ENCODE measurements at regions not wholly inside any gene's neighbourhood (a gene's known extent, or its start where the extent isn't known, plus 50 kb on each side); places are given as distances from the start of the nearest gene placed in this dataset.

DNA sequence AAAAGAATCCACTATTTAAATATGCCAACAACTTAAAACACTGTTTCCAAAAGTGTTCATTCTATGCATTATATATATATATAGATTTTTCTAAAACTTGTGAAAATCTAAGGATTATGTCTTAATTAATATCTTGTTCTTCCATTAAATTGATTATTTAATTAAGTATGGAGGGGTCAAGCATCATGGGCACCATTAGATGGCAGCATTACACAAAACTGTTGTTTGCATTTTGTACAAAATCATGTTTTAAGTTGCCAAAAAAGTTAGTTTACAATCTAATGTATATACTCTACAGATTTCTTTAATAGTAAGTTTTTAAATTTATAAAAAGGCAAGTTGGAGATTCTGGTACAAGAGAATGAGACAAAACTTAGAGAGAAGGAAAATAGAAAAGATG lies 213.2 kb upstream of the EDNRB start:
- Histone ChIP-seq H3K9me3 (ENCODE audit: low read length) (no peaks in the 10 kb centered on the region), H4K20me1 (ENCODE audit: low read length) (no peaks in the 10 kb centered on the region), H3K27ac (ENCODE audit: low read length) (no peak overlapping the region), H3K36me3 (ENCODE audit: low read depth, low read length) (no peaks in the 10 kb centered on the region; the same call in 1 of the 2 replicates), H3K9me2 (replicated peaks; ENCODE audit: low read length) (no peaks in the 10 kb centered on the region), H3K4me2 (ENCODE audit: low read length) (no peak overlapping the region), H3K79me2 (ENCODE audit: low read length) (no peaks in the 10 kb centered on the region), H2AFZ (ENCODE audit: low read length) (no peak overlapping the region), H3K9ac (ENCODE audit: low read length) (no peak overlapping the region), H3K4me3 (ENCODE audit: low read length) (no peak overlapping the region), H3K27me3 (ENCODE audit: low read length) (no peaks in the 10 kb centered on the region; the same call in 1 of the 2 replicates), H3F3A (ENCODE audit: low read length, unreplicated experiment) (no peaks in the 10 kb centered on the region), H3K4me1 (ENCODE audit: insufficient read depth, low read length) (no peaks in the 10 kb centered on the region)
- DNase-seq (peak; percentile 6), ATAC-seq (no peak)
- ChIA-PET CTCF (interaction anchor here (0.5 to 0.6 kb wide), 2 partner anchors 16 to 109 kb away, joined by 3 to 4 read pairs; no protein-coding TSS in a partner anchor), POLR2A (ENCODE audit: unreplicated experiment) (no interaction called here)
- BruUV-seq (replicated peaks) = no TSS peak
- intact Hi-C loops (cut with micrococcal nuclease) = loop anchor here (10.0 kb wide), 1 partner anchor 633 kb away; no protein-coding TSS in a partner anchor
- TF ChIP-seq EZH2 (IDR thresholded peaks at IDR 0.05; ENCODE audit: low read length, unreplicated experiment) = no peak
- no peak; the same call in 1 of the 2 replicates for TF ChIP-seq CTCF (conservative IDR thresholded peaks at IDR 0.05; ENCODE audit: low read depth, low read length)
- TF ChIP-seq EZH2phosphoT487 (IDR thresholded peaks at IDR 0.05; ENCODE audit: borderline replicate concordance, low read length) = no peak

DNA sequence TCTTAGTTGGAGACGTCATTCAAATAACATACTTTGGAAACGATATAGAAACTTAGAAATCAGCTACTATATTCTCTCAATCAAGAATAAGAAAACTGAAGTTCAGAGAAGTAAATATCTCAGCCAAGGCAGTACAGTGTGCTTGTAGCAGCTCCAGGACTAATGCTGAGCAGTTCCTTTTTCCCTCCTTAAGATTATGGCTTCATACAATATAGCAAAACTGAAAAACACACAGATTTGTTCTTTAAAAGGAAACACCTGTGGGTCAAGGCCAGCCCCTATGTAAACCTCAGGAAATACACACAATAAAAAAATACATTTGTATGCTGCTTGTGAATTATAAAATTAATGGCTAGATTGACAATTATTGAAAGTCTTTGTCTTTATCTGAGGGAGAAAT lies 212.7 kb upstream of the EDNRB start:
- ChIA-PET POLR2A (ENCODE audit: unreplicated experiment) (no interaction called here), CTCF (interaction anchor here (0.5 to 0.6 kb wide), 2 partner anchors 17 to 109 kb away, joined by 3 to 4 read pairs; no protein-coding TSS in a partner anchor)
- H3K4me1 ChIP-seq (ENCODE audit: insufficient read depth, low read length) = no peaks in the 10 kb centered on the region
- no peaks in the 10 kb centered on the region; the same call in 1 of the 2 replicates for H3K36me3 ChIP-seq (ENCODE audit: low read depth, low read length)
- H3K79me2 ChIP-seq (ENCODE audit: low read length) = no peaks in the 10 kb centered on the region
- H3K4me3 ChIP-seq (ENCODE audit: low read length) = no peak overlapping the region
- H3K4me2 ChIP-seq (ENCODE audit: low read length) = no peak overlapping the region
- no peaks in the 10 kb centered on the region for H3K9me2 ChIP-seq (replicated peaks; ENCODE audit: low read length)
- BruUV-seq (replicated peaks) = no TSS peak
- H3K27me3 ChIP-seq (ENCODE audit: low read length) = no peaks in the 10 kb centered on the region; the same call in 1 of the 2 replicates
- H2AFZ ChIP-seq (ENCODE audit: low read length) = no peak overlapping the region
- H3K9ac ChIP-seq (ENCODE audit: low read length) = no peak overlapping the region
- DNase-seq (no peak), ATAC-seq (no peak)
- H3F3A ChIP-seq (ENCODE audit: low read length, unreplicated experiment) = no peaks in the 10 kb centered on the region
- H3K9me3 ChIP-seq (ENCODE audit: low read length) = no peaks in the 10 kb centered on the region
- TF ChIP-seq EZH2phosphoT487 (IDR thresholded peaks at IDR 0.05; ENCODE audit: borderline replicate concordance, low read length) = no peak
- TF ChIP-seq EZH2 (IDR thresholded peaks at IDR 0.05; ENCODE audit: low read length, unreplicated experiment) = no peak
- TF ChIP-seq CTCF (conservative IDR thresholded peaks at IDR 0.05; ENCODE audit: low read depth, low read length) = no peak
- no peak overlapping the region for H3K27ac ChIP-seq (ENCODE audit: low read length)
- H4K20me1 ChIP-seq (ENCODE audit: low read length) = no peaks in the 10 kb centered on the region
- intact Hi-C loops (cut with micrococcal nuclease) = loop anchor here (10.0 kb wide), 1 partner anchor 633 kb away; no protein-coding TSS in a partner anchor

GRCh38 chr13:78129823-78130222 lies 211.2 kb upstream of the EDNRB start:
- ChIA-PET POLR2A (ENCODE audit: unreplicated experiment) (no interaction called here), CTCF (no interaction called here)
- Histone ChIP-seq H3F3A (ENCODE audit: low read length, unreplicated experiment) (no peaks in the 10 kb centered on the region), H2AFZ (ENCODE audit: low read length) (no peak overlapping the region), H3K27ac (ENCODE audit: low read length) (no peak overlapping the region), H3K36me3 (ENCODE audit: low read depth, low read length) (no peaks in the 10 kb centered on the region; the same call in 1 of the 2 replicates), H3K9me3 (ENCODE audit: low read length) (no peaks in the 10 kb centered on the region), H3K4me1 (ENCODE audit: insufficient read depth, low read length) (no peaks in the 10 kb centered on the region), H3K4me2 (ENCODE audit: low read length) (no peak overlapping the region), H3K9ac (ENCODE audit: low read length) (no peak overlapping the region), H3K9me2 (replicated peaks; ENCODE audit: low read length) (no peaks in the 10 kb centered on the region), H3K4me3 (ENCODE audit: low read length) (no peak overlapping the region), H4K20me1 (ENCODE audit: low read length) (no peaks in the 10 kb centered on the region), H3K79me2 (ENCODE audit: low read length) (no peaks in the 10 kb centered on the region), H3K27me3 (ENCODE audit: low read length) (no peaks in the 10 kb centered on the region; the same call in 1 of the 2 replicates)
- TF ChIP-seq CTCF (conservative IDR thresholded peaks at IDR 0.05; ENCODE audit: low read depth, low read length) (no peak), EZH2phosphoT487 (IDR thresholded peaks at IDR 0.05; ENCODE audit: borderline replicate concordance, low read length) (no peak), EZH2 (IDR thresholded peaks at IDR 0.05; ENCODE audit: low read length, unreplicated experiment) (no peak)
- BruUV-seq (replicated peaks) = no TSS peak
- DNase-seq = no peak
- no peak; the same call in 1 of the 2 replicates for ATAC-seq
- intact Hi-C loops (cut with micrococcal nuclease) = loop anchor here (10.0 kb wide), 1 partner anchor 635 kb away; no protein-coding TSS in a partner anchor
